Keratinocyte (primary cell): ENCODE measurements at regions not wholly inside any gene's neighbourhood (a gene's known extent, or its start where the extent isn't known, plus 50 kb on each side); places are given as distances from the start of the nearest gene placed in this dataset.

Source experiments
- CTCF ChIP-seq, 3 experiments: IDR thresholded peaks in 1 of 3; conservative IDR thresholded peaks in 1 of 3; optimal IDR thresholded peaks in 1 of 3; 2 replicates in 2 of 3; 3 replicates in 1 of 3; pipeline versions ENCODE3 to v1.5.1; 2011; ENCODE audit warnings: low read length in 3 of 3, mild to moderate bottlenecking in 3 of 3, moderate library complexity in 2 of 3, control low read depth in 1 of 3, inconsistent platforms in 1 of 3; ENCODE audit not compliant: insufficient read depth in 2 of 3; ENCODE audit errors: extremely low read depth in 1 of 3
- EZH2 ChIP-seq: IDR thresholded peaks from one replicate; pipeline ENCODE4 v1.6.1; 2012; ENCODE audit warnings: inconsistent platforms, mild to moderate bottlenecking, low read length, moderate library complexity

- TF ChIP-seq CTCF (optimal IDR thresholded peaks at IDR 0.05 in 1 of 3, IDR thresholded peaks at IDR 0.05 in 1 of 3, conservative IDR thresholded peaks at IDR 0.05 in 1 of 3; ENCODE audit: extremely low read depth in 1 of 3, insufficient read depth in 2 of 3, low read length in 3 of 3) (no peak), EZH2 (no peak)
Observed at GRCh38 chr18:24678626-24679025, 218.2 kb downstream of the HRH4 start.
